Psoas muscle (tissue), 7 donors: ENCODE measurements at regions not wholly inside any gene's neighbourhood (a gene's known extent, or its start where the extent isn't known, plus 50 kb on each side); places are given as distances from the start of the nearest gene placed in this dataset.
"Not testable (repeated sequence)": the region's sequence is repeated elsewhere in the genome, so short reads cannot be mapped to it uniquely, and the experiment has no call there.

Experiments used
- ATAC-seq, 4 donors: fragments of 200-7000 bp; cut with Tn5 transposase; one replicate each; pipeline ENCODE4 v1.9.1; 2020; ENCODE audit warnings: moderate library complexity in 3 of 4, mild to moderate bottlenecking in 2 of 4
- DNase-seq, 2 donors: peaks; one replicate each; pipeline ENCODE4 v3.0.0-alpha.2; 2020
- H3K27ac ChIP-seq: fragments of 200-600 bp; one replicate; pipeline ENCODE4 v1.8.0; 2022
- H3K27me3 ChIP-seq, 3 donors: fragments of 200-600 bp in 1 of 3; one replicate each; pipeline versions ENCODE4 v1.6.1 to v1.8.0; 2013 to 2022; ENCODE audit warnings: low read length in 2 of 3, mild to moderate bottlenecking in 2 of 3, moderate library complexity in 1 of 3; ENCODE audit not compliant: insufficient read depth in 3 of 3
- H3K36me3 ChIP-seq, 2 donors: fragments of 200-600 bp in 1 of 2; one replicate each; pipeline versions ENCODE4 v1.6.1 to v1.8.0; 2013 to 2022; ENCODE audit warnings: low read depth in 1 of 2, mild to moderate bottlenecking in 1 of 2, moderate library complexity in 1 of 2; ENCODE audit not compliant: insufficient read depth in 1 of 2
- H3K4me1 ChIP-seq: fragments of 200-600 bp; one replicate; pipeline ENCODE4 v1.8.0; 2022
- H3K4me3 ChIP-seq: fragments of 200-600 bp; one replicate; pipeline ENCODE4 v1.8.0; 2022; ENCODE audit warnings: mild to moderate bottlenecking
- H3K9me3 ChIP-seq: fragments of 200-600 bp; one replicate; pipeline ENCODE4 v1.8.0; 2022
- CTCF ChIP-seq: fragments of 200-600 bp; IDR thresholded peaks from one replicate; pipeline ENCODE4 v1.8.0; 2022; ENCODE audit warnings: antibody characterized with exemption
- WGBS, 3 donors: extraction: QIAGEN DNeasy Blood & Tissue Kit; methylation state at CpG; one replicate each; pipeline versions ENCODE4 v1.1.6 to v1.1.7; 2013; 5-methylcytosine and 5-hydroxymethylcytosine counted together
- intact Hi-C, 2 donors: fragments of 100-400 bp; cut with DNase I; formaldehyde crosslinking; loops; one replicate each; pipeline versions ENCODE4 v1.11.0 to v1.14.2; 2022
- donor health status: healthy with polysubstance abuse.
- donor health status: DM: no; HTN: no; CAD: no; lungs with moderate emphysema.
- donor health status: Bipolar disorder and iron deficiency.
- donor health status: healthy.
- donor health status: DM: yes; HTN: yes; CAD: no.
- donor health status: DM: no; HTN: no; CAD: no.
- donor health status: DM: yes; HTN: yes; CAD: no.

DNA sequence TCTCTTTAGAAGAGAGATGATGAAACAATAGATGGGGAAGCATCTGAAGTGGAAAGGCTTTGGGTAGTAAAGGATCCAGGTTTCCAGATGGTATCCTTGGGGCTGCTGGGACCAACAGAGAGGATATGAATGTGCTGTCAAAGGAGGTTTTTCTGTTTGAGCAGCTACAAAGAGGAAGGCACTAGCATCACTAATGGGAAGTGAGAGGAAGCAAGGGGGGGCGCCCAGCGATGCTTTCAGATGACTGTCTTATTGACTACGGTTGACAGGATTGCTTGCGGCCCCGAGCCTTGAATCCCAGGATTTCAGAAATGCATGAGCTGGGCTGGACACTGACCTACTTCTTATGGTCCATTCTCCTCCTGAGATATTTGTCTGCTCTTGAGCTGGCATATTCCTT lies 103.8 kb upstream of the GALNT15 start:
- no peak for DNase-seq
- intact Hi-C loops, result no loop called here
- Histone ChIP-seq H3K27ac (no peak overlapping the region), H3K9me3 (no peaks in the 10 kb centered on the region), H3K36me3 (no peaks in the 10 kb centered on the region), H3K4me3 (no peak overlapping the region), H3K4me1 (peaks cover 6% of the 10 kb centered on the region), H3K27me3 (no peaks in the 10 kb centered on the region)
- no peak for TF ChIP-seq CTCF
- no peak for ATAC-seq
- 77 to 87% (median 85%) methylated on average over 5 of the region's 5 CpGs for WGBS, 3 donors

DNA sequence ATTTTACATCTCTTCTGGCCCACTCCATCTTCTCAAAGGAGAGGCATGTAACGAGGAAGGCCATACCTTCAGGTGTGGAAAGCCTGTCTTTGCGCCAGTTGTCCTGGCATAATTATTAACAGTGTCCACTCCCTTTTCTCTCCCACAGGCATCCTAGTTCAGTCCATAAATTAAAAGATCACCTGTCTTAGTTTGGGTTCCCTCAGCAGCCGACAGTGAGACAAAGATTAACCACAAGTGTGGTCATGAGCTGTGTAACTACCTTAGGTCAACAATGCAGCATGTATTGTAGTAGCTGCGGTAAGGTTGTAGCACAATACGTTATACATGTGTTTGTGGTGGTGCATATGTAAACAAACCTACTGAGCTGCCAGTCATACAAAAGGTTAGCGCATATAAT lies 103.3 kb upstream of the GALNT15 start:
- Histone ChIP-seq H3K27me3 (no peaks in the 10 kb centered on the region), H3K4me1 (peaks cover 6% of the 10 kb centered on the region), H3K27ac (no peak overlapping the region), H3K9me3 (no peaks in the 10 kb centered on the region), H3K36me3 (no peaks in the 10 kb centered on the region), H3K4me3 (no peak overlapping the region)
- DNase-seq (no peak), ATAC-seq (no peak)
- WGBS, 3 donors, result 93 to 96% (median 95%) methylated on average over 6 of the region's 6 CpGs
- intact Hi-C loops, result no loop called here
- no peak for TF ChIP-seq CTCF

DNA sequence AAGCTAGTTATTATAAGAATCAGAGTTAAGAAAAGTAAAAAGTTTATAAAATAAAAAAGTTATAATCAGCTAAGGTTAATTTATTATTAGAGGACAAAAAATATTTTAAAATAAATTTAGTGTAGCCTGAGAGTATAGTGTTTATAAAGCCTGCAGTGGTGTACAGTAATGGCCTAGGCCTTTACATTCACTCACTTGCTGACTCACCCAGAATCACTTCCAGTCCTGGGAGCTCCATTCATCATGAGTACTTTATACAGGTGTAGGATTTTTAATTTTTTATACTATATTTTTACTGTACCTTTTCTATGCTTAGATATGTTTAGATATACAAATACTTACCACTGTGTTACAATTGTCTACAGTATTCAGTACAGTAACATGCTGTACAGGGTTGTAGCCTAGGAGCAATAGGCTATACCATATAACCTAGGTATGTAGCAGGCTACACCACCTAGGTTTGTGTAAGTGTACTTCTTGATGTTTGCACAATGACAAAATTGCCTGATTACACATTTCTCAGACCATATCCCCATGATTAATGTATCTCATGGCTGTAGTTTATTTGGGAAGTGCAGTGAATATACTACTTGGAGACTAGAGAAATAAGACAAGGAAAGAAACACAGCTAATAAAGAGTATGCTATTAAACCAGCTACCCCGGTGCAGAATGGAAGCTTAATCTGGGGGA lies 101.9 kb upstream of the GALNT15 start:
- DNase-seq (no peak), ATAC-seq (no peak)
- TF ChIP-seq CTCF, result no peak
- Histone ChIP-seq H3K9me3 (no peaks in the 10 kb centered on the region), H3K36me3 (no peaks in the 10 kb centered on the region), H3K27me3 (no peaks in the 10 kb centered on the region), H3K4me3 (no peak overlapping the region), H3K4me1 (peaks cover 6% of the 10 kb centered on the region), H3K27ac (no peak overlapping the region)
- 85 to 88% (median 87%) methylated on average over 1 of the region's 1 CpG for WGBS, 3 donors
- intact Hi-C loops, result no loop called here

DNA sequence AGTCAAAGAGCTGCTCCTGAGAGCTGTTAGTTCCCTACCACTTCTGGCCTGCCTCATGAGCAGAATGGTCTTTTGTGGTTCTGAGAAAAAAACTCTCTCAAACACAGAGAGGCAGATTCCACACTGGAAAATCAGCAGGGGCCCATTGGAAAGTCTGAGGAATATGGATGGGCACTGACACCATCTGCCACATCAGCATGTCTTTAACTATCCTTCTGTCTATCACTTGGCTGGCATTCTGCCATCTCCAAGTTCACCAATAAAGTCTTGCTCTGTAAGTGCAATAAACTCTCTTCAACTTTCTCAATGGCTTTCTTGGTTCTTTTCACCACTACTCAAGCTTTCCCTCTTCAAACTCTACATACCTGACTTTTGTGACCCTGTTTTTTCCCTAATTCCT lies 101.3 kb upstream of the GALNT15 start:
- no peak for TF ChIP-seq CTCF
- H3K27me3 ChIP-seq, result no peaks in the 10 kb centered on the region
- H3K36me3 ChIP-seq, result no peaks in the 10 kb centered on the region
- no peak overlapping the region for H3K27ac ChIP-seq
- DNase-seq, result no peak
- peaks cover 6% of the 10 kb centered on the region for H3K4me1 ChIP-seq
- no peaks in the 10 kb centered on the region for H3K9me3 ChIP-seq
- ATAC-seq, result no peak
- intact Hi-C loops, result no loop called here
- H3K4me3 ChIP-seq, result no peak overlapping the region

DNA sequence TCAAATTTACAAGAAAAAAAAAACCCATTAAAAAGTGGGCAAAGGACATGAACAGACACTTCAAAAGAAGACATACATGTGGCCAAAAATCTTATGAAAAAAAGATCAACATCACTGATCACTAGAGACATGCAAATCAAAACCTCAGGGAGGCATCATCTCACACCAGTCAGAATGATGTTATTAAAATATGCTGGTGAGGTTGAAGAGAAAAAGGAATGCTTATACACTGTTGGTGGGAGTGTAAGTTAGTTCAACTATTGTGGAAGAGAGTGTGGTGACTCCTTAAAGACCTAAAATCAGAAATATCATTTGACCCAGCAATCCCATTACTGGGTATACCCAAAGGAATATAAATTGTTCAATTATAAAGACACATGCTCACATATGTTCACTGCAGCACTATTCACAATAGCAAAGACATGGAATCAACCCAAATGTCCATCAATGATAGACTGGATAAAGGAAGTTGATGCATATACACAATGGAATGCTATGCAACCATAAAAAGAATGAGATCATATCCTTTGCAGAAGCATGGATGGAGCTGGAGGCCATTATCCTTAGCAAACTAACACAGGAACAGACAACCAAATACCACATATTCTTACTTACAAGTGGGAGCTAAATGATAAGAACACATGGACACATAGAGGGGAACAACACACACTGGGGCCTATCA lies 100.3 kb upstream of the GALNT15 start:
- H3K4me1 ChIP-seq, H3K27me3 ChIP-seq, H3K27ac ChIP-seq, ATAC-seq, H3K9me3 ChIP-seq, intact Hi-C loops, H3K4me3 ChIP-seq, DNase-seq, H3K36me3 ChIP-seq: not testable (repeated sequence)
